ENCODE measurements at regions not wholly inside any gene's neighbourhood (a gene's known extent, or its start where the extent isn't known, plus 50 kb on each side); places are given as distances from the start of the nearest gene placed in this dataset.
A peak's percentile ranks its signal among the peaks of the same experiment; 100 is the strongest.

DNA sequence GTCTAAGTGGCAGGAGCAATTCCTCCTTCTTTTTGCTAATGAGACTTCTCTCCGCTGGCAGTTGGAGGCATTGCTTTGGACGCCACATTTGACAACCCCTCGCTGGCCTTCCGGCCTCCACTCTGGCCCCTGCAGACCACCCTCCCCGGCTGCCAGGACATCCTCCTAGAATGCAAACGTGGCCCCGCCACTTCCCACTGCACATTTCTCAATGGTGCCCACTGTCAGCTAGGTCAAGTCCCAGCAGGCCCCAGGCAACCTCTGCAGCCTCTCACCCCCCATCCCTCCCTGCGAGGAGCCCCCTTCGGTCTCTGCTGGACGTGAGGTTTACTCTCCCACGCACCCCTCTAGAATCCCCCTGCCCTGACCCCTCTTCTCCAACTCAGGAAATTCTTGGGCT is 250.3 kb downstream of the FOXL1 start:
- ChIA-PET POLR2A (no interaction called here), CTCF (interaction anchor here (0.9 to 2.2 kb wide), 4 partner anchors 10 to 264 kb away, joined by 3 to 9 read pairs (median 4); no protein-coding TSS in a partner anchor)
- no peak overlapping the region for H3K4me3 ChIP-seq (ENCODE audit: low read depth, low read length)
- TF ChIP-seq, protein P1, sequence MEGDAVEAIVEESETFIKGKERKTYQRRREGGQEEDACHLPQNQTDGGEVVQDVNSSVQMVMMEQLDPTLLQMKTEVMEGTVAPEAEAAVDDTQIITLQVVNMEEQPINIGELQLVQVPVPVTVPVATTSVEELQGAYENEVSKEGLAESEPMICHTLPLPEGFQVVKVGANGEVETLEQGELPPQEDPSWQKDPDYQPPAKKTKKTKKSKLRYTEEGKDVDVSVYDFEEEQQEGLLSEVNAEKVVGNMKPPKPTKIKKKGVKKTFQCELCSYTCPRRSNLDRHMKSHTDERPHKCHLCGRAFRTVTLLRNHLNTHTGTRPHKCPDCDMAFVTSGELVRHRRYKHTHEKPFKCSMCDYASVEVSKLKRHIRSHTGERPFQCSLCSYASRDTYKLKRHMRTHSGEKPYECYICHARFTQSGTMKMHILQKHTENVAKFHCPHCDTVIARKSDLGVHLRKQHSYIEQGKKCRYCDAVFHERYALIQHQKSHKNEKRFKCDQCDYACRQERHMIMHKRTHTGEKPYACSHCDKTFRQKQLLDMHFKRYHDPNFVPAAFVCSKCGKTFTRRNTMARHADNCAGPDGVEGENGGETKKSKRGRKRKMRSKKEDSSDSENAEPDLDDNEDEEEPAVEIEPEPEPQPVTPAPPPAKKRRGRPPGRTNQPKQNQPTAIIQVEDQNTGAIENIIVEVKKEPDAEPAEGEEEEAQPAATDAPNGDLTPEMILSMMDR (IDR thresholded peaks at IDR 0.05; ENCODE audit: insufficient read depth, low read length, missing control alignments): no peak
- no peak for DNase-seq (ENCODE audit: low read depth, low spot score)

DNA sequence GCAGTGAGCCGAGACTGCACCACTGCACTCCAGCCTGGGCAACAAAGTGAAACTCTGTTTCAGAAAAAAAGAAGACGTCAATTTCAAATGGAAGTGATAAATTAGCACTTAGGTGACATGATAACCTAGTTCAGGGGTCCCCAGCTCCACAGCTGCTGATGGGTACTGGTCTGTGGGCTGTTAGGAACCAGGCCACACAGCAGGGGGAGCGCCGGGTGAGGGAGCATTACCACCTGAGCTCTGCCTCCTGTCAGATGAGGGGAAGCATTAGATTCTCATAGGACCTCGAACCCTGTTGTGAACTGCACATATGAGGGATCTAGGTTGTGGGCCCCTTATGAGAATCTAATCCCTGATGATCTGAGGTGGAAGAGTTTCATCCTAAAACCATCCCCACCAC is 253.0 kb downstream of the FOXL1 start:
- CTCF ChIA-PET: interaction anchor here (1.0 to 2.3 kb wide), 2 partner anchors 10 to 267 kb away, joined by 3 to 5 read pairs; no protein-coding TSS in a partner anchor
- no peak overlapping the region for H3K4me3 ChIP-seq (ENCODE audit: low read depth, low read length)

DNA sequence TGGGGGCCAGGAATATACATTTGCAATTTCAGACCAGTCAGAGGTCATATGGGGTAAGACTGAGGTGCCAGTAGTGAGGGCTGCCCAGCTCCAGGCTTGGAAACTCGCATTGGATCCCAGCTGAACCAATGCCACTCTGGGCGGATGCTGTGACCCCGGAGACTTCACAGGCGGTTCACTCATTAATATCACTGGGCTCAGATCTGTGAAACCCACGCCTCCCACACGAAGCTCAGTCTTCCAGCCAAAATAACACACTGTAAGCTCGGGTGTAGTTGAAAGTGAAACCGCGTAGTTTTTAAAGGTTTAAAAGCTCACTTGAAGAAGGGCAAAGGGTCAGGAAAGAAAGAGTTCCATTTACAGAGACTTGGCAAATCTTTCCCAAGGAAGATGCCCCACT is 254.8 kb downstream of the FOXL1 start:
- TF ChIP-seq, protein P1 (IDR thresholded peaks at IDR 0.05; ENCODE audit: insufficient read depth, low read length, missing control alignments): no peak
- ChIA-PET CTCF (interaction anchor here (0.8 to 4.1 kb wide), 17 partner anchors 9 to 269 kb away, joined by 3 to 21 read pairs (median 4); no protein-coding TSS in a partner anchor), POLR2A (interaction anchor here (1.2 kb wide), 1 partner anchor 257 kb away, joined by 4 read pairs; no protein-coding TSS in a partner anchor)
- DNase-seq (ENCODE audit: low read depth, low spot score): no peak
- no peak overlapping the region for H3K4me3 ChIP-seq (ENCODE audit: low read depth, low read length)

More for the DNA sequence above, 253.0 kb downstream of the FOXL1 start:
- TF ChIP-seq, protein P1 (IDR thresholded peaks at IDR 0.05; ENCODE audit: insufficient read depth, low read length, missing control alignments): no peak
- POLR2A ChIA-PET: no interaction called here
- DNase-seq (ENCODE audit: low read depth, low spot score): no peak

DNA sequence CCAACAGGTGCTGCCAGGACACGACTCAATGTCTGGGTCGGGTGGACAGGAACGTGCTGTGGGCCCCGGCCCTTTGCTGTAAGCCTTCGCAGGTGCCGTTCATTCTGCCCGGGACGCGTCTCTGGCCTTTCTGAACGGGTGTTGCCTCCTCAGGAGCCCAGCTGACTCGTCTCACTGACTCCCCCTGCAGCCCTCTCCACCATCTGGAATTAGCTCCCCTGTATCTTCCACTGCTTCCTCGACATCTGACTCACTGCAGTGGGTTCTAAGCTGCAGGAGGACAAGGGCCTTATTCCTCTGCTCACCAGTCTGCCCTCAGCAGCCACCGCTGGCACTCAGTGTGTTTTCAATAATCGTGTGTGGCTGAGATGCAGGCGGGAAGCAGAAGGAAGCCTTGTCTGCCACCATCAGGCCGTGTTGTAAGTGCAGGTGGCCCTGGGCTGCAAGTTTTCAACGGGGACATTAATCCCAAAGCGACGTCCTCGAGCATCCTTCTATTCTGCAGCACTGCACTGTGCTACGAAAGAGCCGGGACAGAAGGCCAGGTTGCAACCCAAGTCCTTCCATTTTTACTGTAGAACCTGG is 256.2 kb downstream of the FOXL1 start:
- peak; percentile 71 for DNase-seq (ENCODE audit: low read depth, low spot score)
- TF ChIP-seq, protein P1 (IDR thresholded peaks at IDR 0.05; ENCODE audit: insufficient read depth, low read length, missing control alignments): peak; percentile 54
- H3K4me3 ChIP-seq (ENCODE audit: low read depth, low read length): no peak overlapping the region
- CTCF ChIA-PET: interaction anchor here (0.6 to 4.1 kb wide), 21 partner anchors 10 to 271 kb away, joined by 3 to 21 read pairs (median 4); no protein-coding TSS in a partner anchor
- POLR2A ChIA-PET: interaction anchor here (1.9 kb wide), 1 partner anchor 258 kb away, joined by 6 read pairs; no protein-coding TSS in a partner anchor

DNA sequence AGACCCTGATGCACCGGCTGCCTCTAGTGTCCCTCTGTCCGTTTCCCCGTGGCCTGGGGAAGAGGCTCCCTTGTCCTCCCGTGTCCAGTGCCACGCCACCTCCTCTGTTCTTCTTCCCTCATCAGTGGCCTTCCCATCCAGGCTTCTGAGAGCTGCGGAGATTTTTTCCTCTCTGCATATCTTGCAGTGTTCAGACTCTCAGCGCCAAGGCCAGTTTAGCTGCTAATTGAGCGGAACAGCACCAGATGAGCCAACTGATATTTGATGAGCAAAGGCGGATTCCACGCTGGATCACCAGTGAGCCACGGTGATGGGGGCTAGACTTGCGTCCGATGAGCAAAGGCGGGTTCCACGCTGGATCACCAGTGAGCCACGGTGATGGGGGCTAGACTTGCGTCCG is 257.6 kb downstream of the FOXL1 start:
- ChIA-PET CTCF (interaction anchor here (0.9 to 4.1 kb wide), 6 partner anchors 19 to 273 kb away, joined by 3 to 21 read pairs (median 5); no protein-coding TSS in a partner anchor), POLR2A (interaction anchor here (1.9 kb wide), 1 partner anchor 260 kb away, joined by 6 read pairs; no protein-coding TSS in a partner anchor)
- TF ChIP-seq, protein P1 (IDR thresholded peaks at IDR 0.05; ENCODE audit: insufficient read depth, low read length, missing control alignments): no peak
- H3K4me3 ChIP-seq (ENCODE audit: low read depth, low read length): no peak overlapping the region
- DNase-seq (ENCODE audit: low read depth, low spot score): no peak

DNA sequence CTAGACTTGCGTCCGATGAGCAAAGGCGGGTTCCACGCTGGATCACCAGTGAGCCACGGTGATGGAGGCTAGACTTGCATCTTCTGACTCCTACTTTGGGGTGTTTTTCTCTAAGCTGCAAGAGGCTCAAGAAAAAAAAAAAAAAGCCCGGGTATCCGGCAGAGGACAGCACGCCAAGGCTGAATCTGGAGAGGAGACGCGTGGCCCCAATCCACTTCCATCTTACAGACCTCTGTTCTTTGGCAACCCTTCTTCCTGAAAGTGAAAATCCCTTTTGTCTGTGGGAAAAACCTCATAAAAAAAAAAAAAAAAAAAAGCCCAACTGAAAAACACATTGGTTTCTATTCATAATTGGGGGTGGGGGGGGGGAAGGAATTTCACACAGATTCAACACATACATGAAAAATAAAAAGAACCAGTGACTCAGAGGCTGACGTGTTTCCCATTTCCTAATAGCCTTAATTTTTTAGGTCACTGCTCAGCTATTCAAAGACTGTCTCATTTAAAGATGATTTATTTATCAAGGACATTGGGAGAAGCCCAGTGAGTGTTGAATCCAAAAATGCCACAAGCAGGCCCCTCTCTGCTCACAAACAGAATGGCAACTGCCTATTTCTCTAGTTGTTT is 258.3 kb downstream of the FOXL1 start:
- TF ChIP-seq, protein P1 (IDR thresholded peaks at IDR 0.05; ENCODE audit: insufficient read depth, low read length, missing control alignments): no peak
- no peak overlapping the region for H3K4me3 ChIP-seq (ENCODE audit: low read depth, low read length)
- POLR2A ChIA-PET: interaction anchor here (0.9 kb wide), 1 partner anchor 256 kb away, joined by 3 read pairs; no protein-coding TSS in a partner anchor
- peak; percentile 87 for DNase-seq (ENCODE audit: low read depth, low spot score)
- CTCF ChIA-PET: interaction anchor here (1.3 to 4.1 kb wide), 4 partner anchors 76 to 272 kb away, joined by 3 to 21 read pairs (median 8); no protein-coding TSS in a partner anchor
